LNCAP (cell line): ENCODE measurements at regions not wholly inside any gene's neighbourhood (a gene's known extent, or its start where the extent isn't known, plus 50 kb on each side); places are given as distances from the start of the nearest gene placed in this dataset.

ENCODE experiments used
- TF ChIP-seq, protein P1 (sequence below): fragments of 450-650 bp; IDR thresholded peaks from 2 replicates; pipeline ENCODE4 v1.5.1; 2017; ENCODE audit warnings: mild to moderate bottlenecking

DNA sequence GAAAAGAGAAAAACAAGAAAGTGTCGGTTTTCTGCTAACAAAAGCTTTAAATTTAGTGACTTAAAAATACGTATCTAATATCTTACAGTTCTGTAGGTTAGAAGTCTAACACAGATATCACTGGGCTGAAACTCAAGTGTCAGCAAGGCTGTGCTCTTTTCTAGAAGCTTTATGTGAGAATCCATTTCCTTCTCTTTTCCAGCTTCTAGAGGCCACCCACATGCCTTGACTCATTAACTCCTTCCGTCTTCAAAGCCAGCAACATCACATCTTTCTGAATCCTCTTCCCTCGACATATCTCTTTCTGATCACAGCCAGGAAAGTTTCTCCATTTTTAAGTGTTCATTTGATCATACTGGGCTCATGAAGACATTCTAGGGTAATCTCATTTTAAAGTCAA lies 262.0 kb downstream of the MAFB start:
- TF ChIP-seq, protein P1, sequence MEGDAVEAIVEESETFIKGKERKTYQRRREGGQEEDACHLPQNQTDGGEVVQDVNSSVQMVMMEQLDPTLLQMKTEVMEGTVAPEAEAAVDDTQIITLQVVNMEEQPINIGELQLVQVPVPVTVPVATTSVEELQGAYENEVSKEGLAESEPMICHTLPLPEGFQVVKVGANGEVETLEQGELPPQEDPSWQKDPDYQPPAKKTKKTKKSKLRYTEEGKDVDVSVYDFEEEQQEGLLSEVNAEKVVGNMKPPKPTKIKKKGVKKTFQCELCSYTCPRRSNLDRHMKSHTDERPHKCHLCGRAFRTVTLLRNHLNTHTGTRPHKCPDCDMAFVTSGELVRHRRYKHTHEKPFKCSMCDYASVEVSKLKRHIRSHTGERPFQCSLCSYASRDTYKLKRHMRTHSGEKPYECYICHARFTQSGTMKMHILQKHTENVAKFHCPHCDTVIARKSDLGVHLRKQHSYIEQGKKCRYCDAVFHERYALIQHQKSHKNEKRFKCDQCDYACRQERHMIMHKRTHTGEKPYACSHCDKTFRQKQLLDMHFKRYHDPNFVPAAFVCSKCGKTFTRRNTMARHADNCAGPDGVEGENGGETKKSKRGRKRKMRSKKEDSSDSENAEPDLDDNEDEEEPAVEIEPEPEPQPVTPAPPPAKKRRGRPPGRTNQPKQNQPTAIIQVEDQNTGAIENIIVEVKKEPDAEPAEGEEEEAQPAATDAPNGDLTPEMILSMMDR, result no peak

GRCh38 chr20:40424695-40425094 lies 264.3 kb downstream of the MAFB start:
- TF ChIP-seq, protein P1, result no peak

DNA sequence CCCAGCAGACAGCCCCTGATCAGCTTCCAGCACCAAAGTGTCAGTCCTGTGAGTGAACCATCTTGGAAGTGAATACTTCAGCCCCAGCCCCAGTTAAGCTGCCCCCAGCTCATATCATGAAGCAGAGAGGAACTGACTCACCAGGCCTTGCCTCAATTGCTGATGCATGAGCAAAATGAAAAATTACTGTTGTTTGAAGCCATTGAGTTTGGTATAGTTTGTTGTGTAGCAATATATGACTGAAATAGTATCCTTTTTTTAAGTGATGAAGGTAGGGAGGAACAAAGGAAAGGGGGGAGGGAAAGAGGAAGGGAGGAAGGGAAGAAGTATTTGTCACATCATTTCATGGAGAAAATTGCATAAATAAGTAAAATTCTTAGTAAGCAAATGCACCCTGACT lies 266.4 kb downstream of the MAFB start:
- TF ChIP-seq, protein P1, result no peak

- TF ChIP-seq, protein P1, result no peak
Observed at GRCh38 chr20:40416274-40416673, 272.8 kb downstream of the MAFB start.

DNA sequence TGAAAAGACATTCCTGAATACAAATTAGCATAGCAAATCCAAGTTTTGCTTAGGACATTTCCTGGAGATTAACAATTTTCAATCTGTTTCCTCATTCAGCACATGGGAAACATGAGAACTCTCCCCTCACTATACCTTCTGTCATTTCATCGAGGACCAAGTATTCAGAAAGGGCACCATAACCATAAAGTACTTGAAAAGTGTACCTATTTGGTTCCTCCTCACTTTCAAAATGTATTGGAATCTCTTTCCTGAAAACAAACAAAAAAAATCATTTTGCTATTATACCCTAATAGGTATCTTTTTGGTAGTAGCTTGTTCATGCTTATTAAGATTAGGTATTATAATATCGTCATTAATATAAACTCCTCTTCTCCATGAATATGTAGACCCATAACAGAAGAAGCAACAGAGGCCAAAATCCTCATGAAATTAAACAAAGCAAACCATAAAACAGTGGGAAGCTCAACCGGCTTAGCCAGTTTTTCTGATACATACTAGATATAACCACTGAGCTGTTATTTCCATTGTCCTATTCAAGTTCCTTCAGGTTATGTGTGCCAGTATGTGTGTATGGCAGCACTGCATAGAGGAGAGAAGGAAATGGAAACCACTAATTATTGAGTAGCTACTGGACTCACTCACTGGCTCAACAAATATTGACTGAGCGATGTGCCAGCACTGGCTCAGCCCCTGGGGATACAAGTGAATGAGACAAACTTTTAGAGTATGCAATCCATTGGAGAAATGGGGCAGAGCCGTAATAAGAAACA lies 274.0 kb downstream of the MAFB start:
- TF ChIP-seq, protein P1, result no peak

- TF ChIP-seq, protein P1, result no peak
Observed at GRCh38 chr20:40410028-40410427, 279.0 kb downstream of the MAFB start.

GRCh38 chr20:40397467-40397866 lies 291.6 kb downstream of the MAFB start:
- TF ChIP-seq, protein P1, result no peak
